GM12878 (cell line): ENCODE measurements at regions not wholly inside any gene's neighbourhood (a gene's known extent, or its start where the extent isn't known, plus 50 kb on each side); places are given as distances from the start of the nearest gene placed in this dataset.

Source experiments
- ATAC-seq: fragments of 200-7000 bp; cut with Tn5 transposase; 3 replicates; pipeline ENCODE4 v1.9.1; 2020; ENCODE audit warnings: mild to moderate bottlenecking, moderate library complexity
- BruUV-seq: library from RNA; stranded (reverse); fragments of 400-500 nt; replicated peaks from 2 replicates; lab custom pipeline; 2021; lab: Mats Ljungman, UMichigan
- CTCF ChIA-PET: fragments of 300-600 bp; sonication (Branson Sonifier 250); formaldehyde crosslinking; extraction: SDS; loops from one replicate; lab custom pipeline; 2021; ENCODE audit warnings: inconsistent platforms; lab: Yijun Ruan, JAX
- POLR2A ChIA-PET: fragments of 350-600 bp; formaldehyde crosslinking; extraction: SDS; loops from one replicate; lab custom pipeline; 2021; ENCODE audit warnings: inconsistent platforms; lab: Charles Lee
- RAD21 ChIA-PET: fragments of 300-600 bp; sonication (Branson Sonifier 250); formaldehyde crosslinking; loops from one replicate; lab custom pipeline; 2023; ENCODE audit warnings: antibody characterized with exemption; ENCODE audit not compliant: unreplicated experiment; lab: Charles Lee
- SMC1A ChIA-PET: fragments of 300-600 bp; sonication (Branson Sonifier 250); formaldehyde crosslinking; loops from one replicate; lab custom pipeline; 2023; ENCODE audit not compliant: unreplicated experiment, uncharacterized antibody; lab: Charles Lee
- DNase-seq: peaks from one replicate; pipeline ENCODE4 v3.0.0-alpha.2; 2011; ENCODE audit warnings: low read depth, low spot score
- FAIRE-seq: peaks from 3 replicates; lab custom pipeline; 2011; peaks lifted over from hg19 to GRCh38; lab: Jason Lieb, UNC
- H2AFZ ChIP-seq: 2 replicates; pipeline ENCODE4 v1.6.0; 2011; ENCODE audit warnings: low read depth, low read length, control low read depth; ENCODE audit not compliant: control insufficient read depth
- H3K27ac ChIP-seq: 2 replicates; pipeline ENCODE4 v1.5.1; 2011; ENCODE audit warnings: control low read depth; ENCODE audit not compliant: control insufficient read depth, insufficient read depth
- H3K27me3 ChIP-seq, 2 experiments: replicated peaks in 1 of 2; 2 replicates each; pipeline versions ENCODE4 v1.6.0 to v1.6.1; 2011; ENCODE audit warnings: low read length in 1 of 2; ENCODE audit not compliant: control insufficient read depth in 2 of 2, insufficient read depth in 2 of 2
- H3K36me3 ChIP-seq, 2 experiments: 2 replicates each; pipeline ENCODE4 v1.5.1; 2011; ENCODE audit warnings: low read length in 1 of 2; ENCODE audit not compliant: control insufficient read depth in 2 of 2, insufficient read depth in 2 of 2
- H3K4me1 ChIP-seq: 2 replicates; pipeline ENCODE4 v1.6.1; 2011; ENCODE audit warnings: mild to moderate bottlenecking, low read length, moderate library complexity, mixed read lengths; ENCODE audit not compliant: control insufficient read depth, insufficient read depth
- H3K4me2 ChIP-seq: 2 replicates; pipeline ENCODE4 v1.6.0; 2011; ENCODE audit warnings: control low read depth; ENCODE audit not compliant: control insufficient read depth, insufficient read depth
- H3K4me3 ChIP-seq: fragments of 200-600 bp; sonication (generic); 2 replicates; pipeline ENCODE4 v1.5.1; 2016
- H3K79me2 ChIP-seq: 2 replicates; pipeline ENCODE4 v1.6.0; 2011; ENCODE audit warnings: low read length; ENCODE audit not compliant: control insufficient read depth, insufficient read depth
- H3K9ac ChIP-seq: 2 replicates; pipeline ENCODE4 v1.8.0; 2011; ENCODE audit warnings: low read length, control low read depth, mixed read lengths; ENCODE audit not compliant: control insufficient read depth, insufficient read depth
- H3K9me3 ChIP-seq: replicated peaks from 3 replicates; pipeline ENCODE4 v1.5.1; 2011; ENCODE audit warnings: mild to moderate bottlenecking, low read length; ENCODE audit not compliant: control insufficient read depth, insufficient read depth
- H4K20me1 ChIP-seq: 2 replicates; pipeline ENCODE4 v1.6.0; 2011; ENCODE audit not compliant: control insufficient read depth, insufficient read depth
- BCL3 ChIP-seq: IDR thresholded peaks from 2 replicates; pipeline ENCODE4 v1.6.1; 2011; ENCODE audit warnings: borderline replicate concordance, low read depth, mild to moderate bottlenecking, moderate library complexity, low read length; ENCODE audit not compliant: insufficient read depth, poor library complexity, severe bottlenecking
- CHD4 ChIP-seq: fragments of 200-600 bp; sonication (generic); IDR thresholded peaks from 2 replicates; pipeline ENCODE4 v1.6.1; 2016; ENCODE audit warnings: mild to moderate bottlenecking
- FOS ChIP-seq: IDR thresholded peaks from 3 replicates; pipeline ENCODE4 v1.6.1; 2011; ENCODE audit warnings: borderline replicate concordance; ENCODE audit not compliant: insufficient read length; ENCODE audit errors: extremely low read depth
- FOXK2 ChIP-seq: fragments of 450-650 bp; IDR thresholded peaks from 2 replicates; pipeline ENCODE4 v1.6.1; 2017; ENCODE audit warnings: mild to moderate bottlenecking, moderate library complexity
- KDM1A ChIP-seq: fragments of 200-600 bp; sonication (generic); IDR thresholded peaks from 2 replicates; pipeline ENCODE4 v1.6.1; 2016; ENCODE audit warnings: borderline replicate concordance
- MLLT1 ChIP-seq: fragments of 450-650 bp; IDR thresholded peaks from 2 replicates; pipeline ENCODE4 v1.6.1; 2016; ENCODE audit warnings: mild to moderate bottlenecking
- NR2C1 ChIP-seq: fragments of 450-650 bp; IDR thresholded peaks from 2 replicates; pipeline ENCODE4 v1.6.1; 2017; ENCODE audit warnings: antibody characterized with exemption, mild to moderate bottlenecking, moderate library complexity
- NR2C2 ChIP-seq: IDR thresholded peaks from 2 replicates; pipeline ENCODE4 v1.6.1; 2011; ENCODE audit warnings: borderline replicate concordance, low read depth; ENCODE audit not compliant: control insufficient read depth, insufficient read length
- NR2F1 ChIP-seq: fragments of 450-650 bp; conservative IDR thresholded peaks from 2 replicates; pipeline ENCODE4 v1.6.1; 2017; ENCODE audit warnings: mild to moderate bottlenecking
- NRF1 ChIP-seq: conservative IDR thresholded peaks from 2 replicates; pipeline ENCODE4 v1.6.1; 2011; ENCODE audit warnings: mild to moderate bottlenecking, low read depth, low read length, improper control_type of control experiment
- YBX1 ChIP-seq: fragments of 450-650 bp; IDR thresholded peaks from 2 replicates; pipeline ENCODE4 v1.6.1; 2016; ENCODE audit warnings: antibody characterized with exemption
- in situ Hi-C: fragments of 300-500 bp; cut with MboI; formaldehyde crosslinking; loops from 9 replicates; pipeline ENCODE4 v1.14.3; 2018; ENCODE audit warnings: mixed read lengths
- intact Hi-C: fragments of 100-400 bp; cut with micrococcal nuclease; formaldehyde crosslinking; loops from one replicate; pipeline ENCODE4 v1.14.2; 2022; ENCODE audit not compliant: unreplicated experiment
- TF ChIP-seq, protein P1 (sequence below): IDR thresholded peaks from 2 replicates; pipeline ENCODE4 v1.6.1; 2012; ENCODE audit warnings: low read depth, low read length, improper control_type of control experiment

DNA sequence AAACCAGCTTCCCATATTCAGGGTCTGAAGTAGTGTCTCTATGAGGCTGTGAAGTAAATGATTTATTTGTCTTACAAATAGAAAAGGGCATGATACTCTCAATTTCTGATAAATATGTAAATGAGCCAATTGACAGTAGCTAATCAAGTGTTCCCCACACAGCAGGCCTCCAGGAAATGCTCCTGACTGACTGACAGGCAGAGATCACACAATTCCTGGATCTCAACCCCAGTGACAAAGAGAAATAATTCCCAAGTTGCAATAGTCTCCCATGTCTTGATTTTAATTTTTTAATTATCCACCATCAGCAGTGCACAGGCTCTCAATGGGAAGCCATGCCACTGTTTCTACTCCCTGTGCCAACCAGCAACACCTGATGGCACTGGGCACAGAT is 390.4 kb downstream of the SOX11 start:
- RAD21 ChIA-PET = no interaction called here
- Histone ChIP-seq H3K36me3 (no peaks in the 10 kb centered on the region), H4K20me1 (no peaks in the 10 kb centered on the region), H3K79me2 (no peaks in the 10 kb centered on the region), H2AFZ (no peak overlapping the region), H3K27ac (no peak overlapping the region), H3K27me3 (no peaks in the 10 kb centered on the region; a peak in 1 of 4 replicates), H3K4me2 (no peak overlapping the region)
- DNase-seq = no peak
- ATAC-seq = no peak
- CTCF ChIA-PET = no interaction called here
- no TSS peak for BruUV-seq
- no peak for TF ChIP-seq FOXK2
- TF ChIP-seq FOS = no peak
- TF ChIP-seq NR2C1 = no peak
- no peak for TF ChIP-seq MLLT1
- no peak for TF ChIP-seq BCL3
- TF ChIP-seq NRF1 = no peak
- TF ChIP-seq KDM1A = no peak
- no peak for TF ChIP-seq NR2C2
- no peak for TF ChIP-seq YBX1
- TF ChIP-seq, protein P1, sequence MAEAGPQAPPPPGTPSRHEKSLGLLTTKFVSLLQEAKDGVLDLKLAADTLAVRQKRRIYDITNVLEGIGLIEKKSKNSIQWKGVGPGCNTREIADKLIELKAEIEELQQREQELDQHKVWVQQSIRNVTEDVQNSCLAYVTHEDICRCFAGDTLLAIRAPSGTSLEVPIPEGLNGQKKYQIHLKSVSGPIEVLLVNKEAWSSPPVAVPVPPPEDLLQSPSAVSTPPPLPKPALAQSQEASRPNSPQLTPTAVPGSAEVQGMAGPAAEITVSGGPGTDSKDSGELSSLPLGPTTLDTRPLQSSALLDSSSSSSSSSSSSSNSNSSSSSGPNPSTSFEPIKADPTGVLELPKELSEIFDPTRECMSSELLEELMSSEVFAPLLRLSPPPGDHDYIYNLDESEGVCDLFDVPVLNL = no peak
- no peak for TF ChIP-seq CHD4
- no peak for TF ChIP-seq NR2F1
- TF ChIP-seq, all 136 proteins: peak for 0
- H3K4me1 ChIP-seq = no peaks in the 10 kb centered on the region
- H3K9ac ChIP-seq = no peak overlapping the region
- H3K9me3 ChIP-seq = no peaks in the 10 kb centered on the region
- ChIA-PET POLR2A (no interaction called here), SMC1A (no interaction called here)
- FAIRE-seq = no peak
- in situ Hi-C loops (no loop called here), intact Hi-C loops (no loop called here)
- no peak overlapping the region for H3K4me3 ChIP-seq
